GM21360 (cell line): ENCODE measurements at regions not wholly inside any gene's neighbourhood (a gene's known extent, or its start where the extent isn't known, plus 50 kb on each side); places are given as distances from the start of the nearest gene placed in this dataset.
"Not testable (repeated sequence)": the region's sequence is repeated elsewhere in the genome, so short reads cannot be mapped to it uniquely, and the experiment has no call there.

Experiments
- ATAC-seq: cut with Tn5 transposase; IDR thresholded peaks from one replicate; pipeline ENCODE4 v1.9.1; 2021; ENCODE audit warnings: mild to moderate bottlenecking, moderate library complexity; ENCODE audit not compliant: unreplicated experiment

GRCh38 chr3:144566320-144566719 is 594.7 kb downstream of the DIPK2A start:
- no peak for ATAC-seq

GRCh38 chr3:144569651-144570050 is 598.0 kb downstream of the DIPK2A start:
- ATAC-seq = no peak

GRCh38 chr3:144583871-144584270 is 612.2 kb downstream of the DIPK2A start:
- ATAC-seq = no peak

GRCh38 chr3:144585408-144585807 is 613.8 kb downstream of the DIPK2A start:
- no peak for ATAC-seq

GRCh38 chr3:144585953-144586352 is 614.3 kb downstream of the DIPK2A start:
- ATAC-seq = no peak

GRCh38 chr3:144586382-144586781 is 614.8 kb downstream of the DIPK2A start:
- no peak for ATAC-seq

- no peak for ATAC-seq
Observed at GRCh38 chr3:144590854-144591253, 619.2 kb downstream of the DIPK2A start.

- ATAC-seq = no peak
Observed at GRCh38 chr3:144593881-144594280, 622.3 kb downstream of the DIPK2A start.

GRCh38 chr3:144620236-144620635 is 648.6 kb downstream of the DIPK2A start:
- ATAC-seq = not testable (repeated sequence)

- ATAC-seq = no peak
Observed at GRCh38 chr3:144622845-144623244, 651.2 kb downstream of the DIPK2A start.

GRCh38 chr3:144624656-144625055 is 653.0 kb downstream of the DIPK2A start:
- ATAC-seq = no peak

GRCh38 chr3:144626835-144627234 is 655.2 kb downstream of the DIPK2A start:
- no peak for ATAC-seq

- no peak for ATAC-seq
Observed at GRCh38 chr3:144629381-144629780, 657.8 kb downstream of the DIPK2A start.

GRCh38 chr3:144636833-144637232 is 665.2 kb downstream of the DIPK2A start:
- no peak for ATAC-seq

GRCh38 chr3:144638009-144638408 is 666.4 kb downstream of the DIPK2A start:
- no peak for ATAC-seq

GRCh38 chr3:144643771-144644198 is 672.2 kb downstream of the DIPK2A start:
- no peak for ATAC-seq

- ATAC-seq = no peak
Observed at GRCh38 chr3:144645300-144645699, 673.7 kb downstream of the DIPK2A start.

- ATAC-seq = no peak
Observed at GRCh38 chr3:144650380-144650779, 678.8 kb downstream of the DIPK2A start.

- ATAC-seq = no peak
Observed at GRCh38 chr3:144652573-144652972, 681.0 kb downstream of the DIPK2A start.

GRCh38 chr3:144655423-144655822 is 683.8 kb downstream of the DIPK2A start:
- ATAC-seq = no peak

- ATAC-seq = no peak
Observed at GRCh38 chr3:144660186-144660585, 688.6 kb downstream of the DIPK2A start.

GRCh38 chr3:144662729-144663128 is 691.1 kb downstream of the DIPK2A start:
- ATAC-seq = no peak
